PC-3 (cell line): ENCODE measurements at regions not wholly inside any gene's neighbourhood (a gene's known extent, or its start where the extent isn't known, plus 50 kb on each side); places are given as distances from the start of the nearest gene placed in this dataset.

Experiments
- ATAC-seq: fragments of 200-7000 bp; cut with Tn5 transposase; 2 replicates; pipeline ENCODE4 v1.9.1; 2020; ENCODE audit warnings: mild to moderate bottlenecking, moderate library complexity
- BruUV-seq: library from RNA; stranded (reverse); fragments of 400-500 nt; replicated peaks from 2 replicates; lab custom pipeline; 2021; lab: Mats Ljungman, UMichigan
- CTCF ChIA-PET: fragments of 300-600 bp; sonication (Branson Sonifier 250); formaldehyde crosslinking; loops from one replicate; lab custom pipeline; 2022; ENCODE audit warnings: antibody characterized with exemption; lab: Charles Lee
- POLR2A ChIA-PET: fragments of 300-600 bp; sonication (Branson Sonifier 250); formaldehyde crosslinking; loops from one replicate; lab custom pipeline; 2022; ENCODE audit warnings: antibody characterized with exemption; ENCODE audit not compliant: unreplicated experiment; lab: Charles Lee
- DNase-seq: peaks from one replicate; pipeline ENCODE4 v3.0.0-alpha.2; 2015
- H2AFZ ChIP-seq: fragments of 300-600 bp; sonication (generic); 2 replicates; pipeline ENCODE4 v1.6.0; 2016; ENCODE audit warnings: antibody characterized with exemption, low read length
- H3F3A ChIP-seq: fragments of 300-600 bp; sonication (generic); one replicate; pipeline ENCODE4 v1.6.0; 2017; ENCODE audit warnings: antibody characterized with exemption, low read length, control low read depth, mild to moderate bottlenecking; ENCODE audit not compliant: unreplicated experiment
- H3K27ac ChIP-seq: fragments of 300-600 bp; sonication (generic); 2 replicates; pipeline ENCODE4 v1.5.1; 2016; ENCODE audit warnings: mild to moderate bottlenecking, low read length
- H3K27me3 ChIP-seq: fragments of 300-600 bp; sonication (generic); 2 replicates; pipeline ENCODE4 v1.6.1; 2016; ENCODE audit warnings: low read length, mixed read lengths
- H3K36me3 ChIP-seq: fragments of 300-600 bp; sonication (generic); 2 replicates; pipeline ENCODE4 v1.6.1; 2016; ENCODE audit warnings: low read depth, mixed run types, low read length, mixed read lengths
- H3K4me1 ChIP-seq: fragments of 300-600 bp; sonication (generic); 2 replicates; pipeline ENCODE4 v1.5.1; 2016; ENCODE audit warnings: low read length; ENCODE audit not compliant: insufficient read depth
- H3K4me2 ChIP-seq: fragments of 300-600 bp; sonication (generic); 2 replicates; pipeline ENCODE4 v1.6.0; 2016; ENCODE audit warnings: low read length
- H3K4me3 ChIP-seq: fragments of 300-600 bp; sonication (generic); 2 replicates; pipeline ENCODE4 v1.5.1; 2016; ENCODE audit warnings: mild to moderate bottlenecking, low read length, mixed read lengths
- H3K79me2 ChIP-seq: fragments of 300-600 bp; sonication (generic); 2 replicates; pipeline ENCODE4 v1.6.1; 2017; ENCODE audit warnings: low read length, mixed read lengths
- H3K9ac ChIP-seq: fragments of 300-600 bp; sonication (generic); 2 replicates; pipeline ENCODE4 v1.6.0; 2016; ENCODE audit warnings: mild to moderate bottlenecking, low read length
- H3K9me2 ChIP-seq: fragments of 300-600 bp; sonication (generic); replicated peaks from 2 replicates; pipeline ENCODE4 v1.6.1; 2016; ENCODE audit warnings: mixed run types, low read length, mixed read lengths
- H3K9me3 ChIP-seq: fragments of 300-600 bp; sonication (generic); 2 replicates; pipeline ENCODE4 v1.6.1; 2016; ENCODE audit warnings: low read length, mixed read lengths
- H4K20me1 ChIP-seq: fragments of 300-600 bp; sonication (generic); 2 replicates; pipeline ENCODE4 v1.6.1; 2016; ENCODE audit warnings: low read length, mixed read lengths
- EZH2 ChIP-seq: fragments of 300-600 bp; sonication (generic); IDR thresholded peaks from one replicate; pipeline ENCODE4 v1.6.1; 2017; ENCODE audit warnings: antibody characterized with exemption, mild to moderate bottlenecking, low read length; ENCODE audit not compliant: unreplicated experiment
- EZH2phosphoT487 ChIP-seq: fragments of 300-600 bp; sonication (generic); IDR thresholded peaks from 2 replicates; pipeline ENCODE4 v1.6.1; 2018; ENCODE audit warnings: mild to moderate bottlenecking, antibody characterized with exemption, low read length, borderline replicate concordance
- intact Hi-C: fragments of 100-400 bp; cut with micrococcal nuclease; formaldehyde crosslinking; loops from 2 replicates; pipeline ENCODE4 v1.9.0; 2023
- TF ChIP-seq, protein P1 (sequence below): fragments of 300-600 bp; sonication (generic); conservative IDR thresholded peaks from 2 replicates; pipeline ENCODE4 v1.5.1; 2017; ENCODE audit warnings: antibody characterized with exemption, low read depth, mild to moderate bottlenecking, low read length

DNA sequence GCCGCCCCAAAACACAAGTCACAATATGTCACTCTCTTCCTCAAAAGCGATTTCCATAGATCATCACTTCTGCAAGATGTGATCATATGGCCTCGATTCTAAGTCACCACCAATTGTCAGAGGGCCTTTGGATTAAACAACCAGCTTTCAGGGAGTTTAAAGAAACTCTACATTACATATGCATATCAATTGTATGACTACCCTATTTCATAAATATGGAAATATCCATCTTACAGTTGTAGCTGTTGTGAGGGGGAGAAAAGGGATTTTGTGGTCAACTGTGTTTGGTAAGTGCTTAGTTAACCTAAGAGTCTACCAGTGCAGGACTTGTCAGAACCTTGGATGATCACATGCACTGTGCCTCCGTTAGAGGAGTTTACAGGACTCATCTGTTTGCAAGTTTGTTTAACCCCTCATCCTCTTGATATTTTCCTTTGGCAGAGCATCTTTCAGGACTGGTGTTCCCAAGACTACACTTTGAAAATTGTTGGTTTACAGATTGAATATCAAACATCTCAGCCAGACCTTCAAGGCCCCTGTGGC is 99.9 kb downstream of the CHST1 start:
- Histone ChIP-seq H3K79me2 (no peaks in the 10 kb centered on the region), H2AFZ (no peak overlapping the region), H3K9me2 (no peaks in the 10 kb centered on the region), H3K4me2 (no peak overlapping the region), H3K9ac (no peak overlapping the region), H4K20me1 (no peaks in the 10 kb centered on the region), H3K9me3 (no peaks in the 10 kb centered on the region), H3K4me3 (no peak overlapping the region), H3F3A (no peaks in the 10 kb centered on the region), H3K4me1 (no peaks in the 10 kb centered on the region), H3K36me3 (no peaks in the 10 kb centered on the region), H3K27ac (no peak overlapping the region), H3K27me3 (peaks cover 37% of the 10 kb centered on the region)
- CTCF ChIA-PET = no interaction called here
- TF ChIP-seq EZH2 (no peak), EZH2phosphoT487 (no peak)
- TF ChIP-seq, protein P1, sequence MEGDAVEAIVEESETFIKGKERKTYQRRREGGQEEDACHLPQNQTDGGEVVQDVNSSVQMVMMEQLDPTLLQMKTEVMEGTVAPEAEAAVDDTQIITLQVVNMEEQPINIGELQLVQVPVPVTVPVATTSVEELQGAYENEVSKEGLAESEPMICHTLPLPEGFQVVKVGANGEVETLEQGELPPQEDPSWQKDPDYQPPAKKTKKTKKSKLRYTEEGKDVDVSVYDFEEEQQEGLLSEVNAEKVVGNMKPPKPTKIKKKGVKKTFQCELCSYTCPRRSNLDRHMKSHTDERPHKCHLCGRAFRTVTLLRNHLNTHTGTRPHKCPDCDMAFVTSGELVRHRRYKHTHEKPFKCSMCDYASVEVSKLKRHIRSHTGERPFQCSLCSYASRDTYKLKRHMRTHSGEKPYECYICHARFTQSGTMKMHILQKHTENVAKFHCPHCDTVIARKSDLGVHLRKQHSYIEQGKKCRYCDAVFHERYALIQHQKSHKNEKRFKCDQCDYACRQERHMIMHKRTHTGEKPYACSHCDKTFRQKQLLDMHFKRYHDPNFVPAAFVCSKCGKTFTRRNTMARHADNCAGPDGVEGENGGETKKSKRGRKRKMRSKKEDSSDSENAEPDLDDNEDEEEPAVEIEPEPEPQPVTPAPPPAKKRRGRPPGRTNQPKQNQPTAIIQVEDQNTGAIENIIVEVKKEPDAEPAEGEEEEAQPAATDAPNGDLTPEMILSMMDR = no peak
- BruUV-seq = no TSS peak
- POLR2A ChIA-PET = no interaction called here
- intact Hi-C loops = no loop called here
- ATAC-seq (no peak), DNase-seq (no peak)

DNA sequence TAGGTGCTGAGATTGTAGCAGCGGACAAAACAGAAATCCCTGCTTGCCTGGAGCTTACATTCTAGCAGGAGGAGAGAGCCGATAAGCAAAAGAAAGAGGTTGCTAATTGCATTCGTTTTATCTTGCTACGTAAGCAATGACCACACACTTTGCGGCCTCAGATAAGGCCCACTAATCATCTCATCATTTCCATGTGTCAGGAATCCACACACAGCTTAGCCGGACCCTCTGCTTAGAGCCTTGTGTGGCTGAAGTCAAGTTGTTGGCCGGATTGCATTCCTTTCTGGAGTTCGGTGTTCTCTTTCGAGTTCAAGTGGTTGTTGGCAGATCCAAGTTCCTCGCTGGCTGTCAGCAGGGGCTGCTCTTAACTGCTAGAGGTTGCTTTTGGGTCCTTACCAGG is 101.6 kb downstream of the CHST1 start:
- intact Hi-C loops = no loop called here
- Histone ChIP-seq H3F3A (no peaks in the 10 kb centered on the region), H3K27me3 (peaks cover 34% of the 10 kb centered on the region), H3K79me2 (no peaks in the 10 kb centered on the region), H3K27ac (no peak overlapping the region), H3K4me3 (no peak overlapping the region), H3K9me2 (no peaks in the 10 kb centered on the region), H3K36me3 (no peaks in the 10 kb centered on the region), H3K9ac (no peak overlapping the region), H4K20me1 (no peaks in the 10 kb centered on the region), H2AFZ (no peak overlapping the region), H3K4me1 (no peaks in the 10 kb centered on the region), H3K4me2 (no peak overlapping the region), H3K9me3 (no peaks in the 10 kb centered on the region)
- BruUV-seq = no TSS peak
- POLR2A ChIA-PET = no interaction called here
- DNase-seq (no peak), ATAC-seq (no peak)
- CTCF ChIA-PET = no interaction called here
- TF ChIP-seq EZH2 (no peak), EZH2phosphoT487 (no peak)
- TF ChIP-seq, protein P1 = no peak

- ChIA-PET CTCF (no interaction called here), POLR2A (no interaction called here)
- no peaks in the 10 kb centered on the region for H3K36me3 ChIP-seq
- no peak for DNase-seq
- no peak overlapping the region for H3K4me2 ChIP-seq
- H3F3A ChIP-seq = no peaks in the 10 kb centered on the region
- intact Hi-C loops = no loop called here
- H3K4me1 ChIP-seq = no peaks in the 10 kb centered on the region
- no peak for ATAC-seq
- no peaks in the 10 kb centered on the region for H3K9me2 ChIP-seq
- no peak for TF ChIP-seq EZH2phosphoT487
- TF ChIP-seq, protein P1 = no peak
- no peak for TF ChIP-seq EZH2
- no peaks in the 10 kb centered on the region for H3K79me2 ChIP-seq
- no peak overlapping the region for H2AFZ ChIP-seq
- peaks cover 34% of the 10 kb centered on the region for H3K27me3 ChIP-seq
- no peaks in the 10 kb centered on the region for H4K20me1 ChIP-seq
- no peaks in the 10 kb centered on the region for H3K9me3 ChIP-seq
- no peak overlapping the region for H3K27ac ChIP-seq
- no TSS peak for BruUV-seq
- H3K9ac ChIP-seq = no peak overlapping the region
- no peak overlapping the region for H3K4me3 ChIP-seq
Measured at GRCh38 chr11:45563171-45563570, 102.3 kb downstream of the CHST1 start.
